IPS-15b (cell line): ENCODE measurements at regions not wholly inside any gene's neighbourhood (a gene's known extent, or its start where the extent isn't known, plus 50 kb on each side); places are given as distances from the start of the nearest gene placed in this dataset.

Experiments used
- H3K27me3 ChIP-seq: one replicate; pipeline ENCODE4 v1.6.1; 2013; ENCODE audit warnings: low read length; ENCODE audit not compliant: control insufficient read depth, insufficient read depth
- H3K36me3 ChIP-seq: one replicate; pipeline ENCODE4 v1.6.1; 2013; ENCODE audit warnings: low read length; ENCODE audit not compliant: control insufficient read depth, insufficient read depth
- H3K4me1 ChIP-seq: one replicate; pipeline ENCODE4 v1.6.1; 2013; ENCODE audit warnings: mild to moderate bottlenecking, low read length; ENCODE audit not compliant: control insufficient read depth, insufficient read depth
- H3K4me3 ChIP-seq: one replicate; pipeline ENCODE4 v1.5.1; 2013; ENCODE audit warnings: low read depth, low read length
- H3K9ac ChIP-seq: one replicate; pipeline ENCODE4 v1.6.1; 2013; ENCODE audit warnings: low read depth, mild to moderate bottlenecking, low read length
- H3K9me3 ChIP-seq: one replicate; pipeline ENCODE4 v1.6.1; 2013; ENCODE audit warnings: mild to moderate bottlenecking, low read length; ENCODE audit not compliant: control insufficient read depth, insufficient read depth

DNA sequence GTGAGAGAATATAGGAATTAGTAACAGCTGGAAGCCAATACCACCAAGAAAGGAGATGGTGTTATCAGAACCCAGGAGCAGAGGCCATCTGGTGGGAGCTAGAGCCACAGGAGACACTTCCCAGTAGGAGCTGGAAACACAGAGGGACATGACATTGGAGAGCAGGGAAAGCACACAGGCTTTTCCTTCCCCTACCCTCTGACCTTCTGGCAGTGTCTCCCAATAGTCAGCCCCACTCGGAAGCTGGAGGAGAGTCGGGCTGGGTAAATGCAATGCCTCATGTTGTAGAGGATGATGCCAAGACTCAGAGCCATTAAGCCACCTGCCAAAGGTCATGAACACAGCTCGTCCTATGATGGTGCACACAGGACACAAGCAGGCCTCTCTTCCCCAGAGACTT is 538.5 kb downstream of the BCL11B start:
- H3K9ac ChIP-seq = no peak overlapping the region
- H3K4me3 ChIP-seq = no peak overlapping the region

DNA sequence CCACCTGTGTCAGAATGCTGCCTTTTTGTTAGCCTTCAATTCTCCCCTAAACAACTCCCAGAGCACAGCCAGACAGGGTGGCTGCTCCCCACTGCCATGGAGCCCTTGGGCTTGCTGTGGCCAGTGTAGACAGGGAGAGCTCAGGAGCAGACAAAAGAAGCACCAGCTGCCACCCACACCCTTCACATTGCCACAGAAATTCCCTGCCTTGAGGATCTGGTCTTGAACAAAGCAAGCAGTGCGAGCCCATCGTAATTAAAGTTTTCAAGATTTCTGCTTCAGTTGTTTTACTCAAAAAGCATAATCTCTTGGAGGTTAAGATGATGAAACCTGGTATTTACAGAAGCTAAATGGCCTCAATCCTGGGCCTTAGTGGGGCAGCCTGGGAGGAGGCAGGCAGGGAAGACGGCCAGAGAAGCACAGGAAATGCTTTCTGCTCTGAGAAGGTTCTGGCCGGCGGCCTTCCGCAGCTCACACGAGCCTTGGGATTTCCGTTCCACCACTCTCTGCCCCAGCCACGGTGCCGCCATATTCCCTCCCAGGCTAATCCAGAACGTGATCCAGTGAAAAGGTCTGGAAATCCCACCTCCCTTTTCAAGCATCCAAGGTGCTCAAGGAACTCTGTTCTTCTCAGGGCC is 535.2 kb downstream of the BCL11B start:
- H3K27me3 ChIP-seq = no peaks in the 10 kb centered on the region
- no peak overlapping the region for H3K9ac ChIP-seq
- H3K36me3 ChIP-seq = no peaks in the 10 kb centered on the region
- no peaks in the 10 kb centered on the region for H3K9me3 ChIP-seq
- no peak overlapping the region for H3K4me3 ChIP-seq
- no peaks in the 10 kb centered on the region for H3K4me1 ChIP-seq

More for the DNA sequence above, 538.5 kb downstream of the BCL11B start:
- Histone ChIP-seq H3K36me3 (no peaks in the 10 kb centered on the region), H3K27me3 (no peaks in the 10 kb centered on the region), H3K4me1 (no peaks in the 10 kb centered on the region), H3K9me3 (no peaks in the 10 kb centered on the region)

DNA sequence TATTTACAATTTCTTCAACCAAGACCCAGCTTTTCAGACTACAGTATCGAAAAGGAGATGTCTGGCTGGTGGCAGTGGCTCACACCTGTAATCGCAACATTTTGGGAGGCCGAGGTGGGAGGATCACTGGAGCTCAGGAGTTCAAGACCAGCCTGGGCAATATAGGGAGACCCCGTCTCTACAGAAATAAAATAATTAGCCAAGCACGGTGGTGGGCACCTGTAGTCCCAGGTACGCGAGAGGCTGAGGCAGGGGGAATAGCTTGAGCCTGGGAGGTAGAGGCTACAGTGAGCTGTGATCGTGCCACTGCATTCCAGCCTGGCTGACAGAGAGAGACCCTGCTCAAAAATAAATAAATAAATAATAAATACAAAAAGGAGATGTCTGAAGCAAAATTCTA is 530.5 kb downstream of the BCL11B start:
- Histone ChIP-seq H3K9ac (no peak overlapping the region), H3K36me3 (no peaks in the 10 kb centered on the region), H3K4me1 (no peaks in the 10 kb centered on the region), H3K27me3 (no peaks in the 10 kb centered on the region), H3K4me3 (no peak overlapping the region), H3K9me3 (no peaks in the 10 kb centered on the region)

GRCh38 chr14:98742001-98742400 is 530.0 kb downstream of the BCL11B start:
- no peaks in the 10 kb centered on the region for H3K9me3 ChIP-seq
- no peaks in the 10 kb centered on the region for H3K4me1 ChIP-seq
- H3K4me3 ChIP-seq = no peak overlapping the region
- H3K36me3 ChIP-seq = no peaks in the 10 kb centered on the region
- no peak overlapping the region for H3K9ac ChIP-seq
- H3K27me3 ChIP-seq = no peaks in the 10 kb centered on the region

DNA sequence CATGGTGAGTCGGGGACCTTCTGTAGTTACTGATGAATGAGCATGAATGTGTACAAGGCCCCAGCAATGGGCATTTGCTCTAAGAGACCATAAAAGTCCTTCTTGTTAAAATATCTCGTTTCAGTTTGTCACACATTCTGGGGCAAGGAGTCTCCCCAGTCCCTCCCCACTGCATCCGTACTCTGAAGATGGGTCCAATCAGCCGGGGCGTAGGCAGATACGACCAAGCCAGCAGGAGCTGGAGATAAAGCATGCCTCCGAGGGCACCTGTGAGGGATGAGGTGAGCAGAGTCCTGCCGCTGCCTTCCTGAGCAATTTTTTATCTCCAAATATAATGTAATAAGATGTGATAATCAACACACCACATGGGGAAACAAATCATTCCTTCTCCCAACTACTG is 528.5 kb downstream of the BCL11B start:
- Histone ChIP-seq H3K36me3 (no peaks in the 10 kb centered on the region), H3K9ac (no peak overlapping the region), H3K9me3 (no peaks in the 10 kb centered on the region), H3K4me3 (no peak overlapping the region), H3K27me3 (no peaks in the 10 kb centered on the region), H3K4me1 (no peaks in the 10 kb centered on the region)

GRCh38 chr14:98748966-98749365 is 523.0 kb downstream of the BCL11B start:
- Histone ChIP-seq H3K4me3 (no peak overlapping the region), H3K27me3 (no peaks in the 10 kb centered on the region), H3K4me1 (peaks cover 2% of the 10 kb centered on the region), H3K36me3 (no peaks in the 10 kb centered on the region), H3K9me3 (no peaks in the 10 kb centered on the region), H3K9ac (no peak overlapping the region)

GRCh38 chr14:98751110-98751509 is 520.9 kb downstream of the BCL11B start:
- Histone ChIP-seq H3K9ac (no peak overlapping the region), H3K27me3 (no peaks in the 10 kb centered on the region), H3K9me3 (no peaks in the 10 kb centered on the region), H3K4me3 (no peak overlapping the region), H3K36me3 (no peaks in the 10 kb centered on the region), H3K4me1 (peaks cover 2% of the 10 kb centered on the region)

GRCh38 chr14:98752660-98753059 is 519.3 kb downstream of the BCL11B start:
- Histone ChIP-seq H3K9me3 (no peaks in the 10 kb centered on the region), H3K9ac (no peak overlapping the region), H3K36me3 (no peaks in the 10 kb centered on the region), H3K27me3 (no peaks in the 10 kb centered on the region), H3K4me3 (no peak overlapping the region), H3K4me1 (peaks cover 2% of the 10 kb centered on the region)

- H3K4me1 ChIP-seq = peaks cover 2% of the 10 kb centered on the region
- no peak overlapping the region for H3K4me3 ChIP-seq
- H3K36me3 ChIP-seq = no peaks in the 10 kb centered on the region
- no peaks in the 10 kb centered on the region for H3K9me3 ChIP-seq
- H3K27me3 ChIP-seq = no peaks in the 10 kb centered on the region
- H3K9ac ChIP-seq = no peak overlapping the region
Measured at GRCh38 chr14:98754343-98755020, 517.5 kb downstream of the BCL11B start.

DNA sequence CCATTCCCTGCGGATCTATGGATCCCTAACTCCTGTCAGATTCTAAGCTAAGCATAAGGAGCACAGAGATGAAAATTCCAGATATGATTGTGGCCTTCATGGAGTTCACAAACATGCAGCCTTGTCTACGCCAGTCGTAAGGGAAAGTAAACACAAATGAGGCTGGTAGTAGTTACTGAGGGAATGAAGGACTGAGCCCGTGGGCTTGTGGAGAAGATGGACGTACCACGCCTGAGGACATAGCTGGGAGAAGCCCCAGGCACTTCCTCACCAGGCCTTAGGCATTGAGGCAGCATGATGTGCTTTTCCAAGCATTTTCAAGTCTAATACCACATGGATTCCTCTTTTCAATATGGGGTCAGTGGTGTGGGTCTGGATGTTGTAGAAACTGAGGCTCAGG is 515.2 kb downstream of the BCL11B start:
- H3K4me3 ChIP-seq = no peak overlapping the region
- H3K9ac ChIP-seq = no peak overlapping the region
- H3K9me3 ChIP-seq = no peaks in the 10 kb centered on the region
- no peaks in the 10 kb centered on the region for H3K36me3 ChIP-seq
- no peaks in the 10 kb centered on the region for H3K4me1 ChIP-seq
- no peaks in the 10 kb centered on the region for H3K27me3 ChIP-seq

DNA sequence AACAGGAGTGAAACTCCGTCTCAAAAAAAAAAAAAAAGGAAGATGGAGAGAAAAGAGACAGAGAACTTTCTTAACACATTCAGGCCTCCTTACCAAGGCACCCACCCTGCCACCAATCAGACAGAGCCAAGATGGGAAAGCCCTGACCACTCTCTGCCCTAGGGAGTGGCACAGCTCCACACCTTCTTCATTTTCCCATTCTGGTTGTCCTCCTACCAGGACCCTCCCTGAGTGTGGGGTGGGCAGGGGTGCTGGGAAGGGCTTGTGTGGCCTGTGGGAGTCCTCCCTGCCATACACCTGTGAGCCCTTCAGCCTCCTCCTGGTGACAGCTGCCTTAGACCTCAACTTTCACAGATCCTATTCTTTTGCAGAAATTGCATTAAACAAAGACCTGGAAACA is 513.6 kb downstream of the BCL11B start:
- Histone ChIP-seq H3K36me3 (no peaks in the 10 kb centered on the region), H3K9me3 (no peaks in the 10 kb centered on the region), H3K27me3 (no peaks in the 10 kb centered on the region), H3K4me3 (no peak overlapping the region), H3K4me1 (no peaks in the 10 kb centered on the region), H3K9ac (no peak overlapping the region)

GRCh38 chr14:98761993-98762392 is 510.0 kb downstream of the BCL11B start:
- no peaks in the 10 kb centered on the region for H3K9me3 ChIP-seq
- H3K36me3 ChIP-seq = no peaks in the 10 kb centered on the region
- H3K9ac ChIP-seq = no peak overlapping the region
- H3K4me3 ChIP-seq = no peak overlapping the region
- H3K4me1 ChIP-seq = no peaks in the 10 kb centered on the region
- no peaks in the 10 kb centered on the region for H3K27me3 ChIP-seq
